Endothelial cell of umbilical vein (primary cell): ENCODE measurements at regions not wholly inside any gene's neighbourhood (a gene's known extent, or its start where the extent isn't known, plus 50 kb on each side); places are given as distances from the start of the nearest gene placed in this dataset.

Experiments used
- BruUV-seq: library from RNA; stranded (reverse); fragments of 400-500 nt; replicated peaks from 2 replicates; lab custom pipeline; 2021; lab: Mats Ljungman, UMichigan
- CTCF ChIA-PET: fragments of 300-600, 350-600 bp; sonication (Branson Sonifier 250); formaldehyde crosslinking; loops from one replicate; lab custom pipeline; 2021; ENCODE audit warnings: antibody characterized with exemption, inconsistent platforms; lab: Charles Lee
- POLR2A ChIA-PET: fragments of 300-600, 350-600 bp; sonication (Branson Sonifier 250); formaldehyde crosslinking; loops from one replicate; lab custom pipeline; 2021; ENCODE audit warnings: antibody characterized with exemption, inconsistent platforms; lab: Charles Lee
- DNase-seq: peaks from one replicate; pipeline ENCODE4 v3.0.0-alpha.2; 2011; ENCODE audit warnings: low read depth, low spot score
- FAIRE-seq: peaks from 2 replicates; lab custom pipeline; 2011; peaks lifted over from hg19 to GRCh38; lab: Jason Lieb, UNC
- H2AFZ ChIP-seq: 2 replicates; pipeline ENCODE4 v1.6.0; 2012; ENCODE audit warnings: low read depth, low read length, control low read depth, inconsistent platforms
- H3K27ac ChIP-seq: 2 replicates; pipeline ENCODE4 v1.5.1; 2011; ENCODE audit warnings: low read depth, mild to moderate bottlenecking, control low read depth, low read length, moderate library complexity; ENCODE audit not compliant: insufficient read depth
- H3K27me3 ChIP-seq, 2 experiments: 2 replicates each; pipeline versions ENCODE4 v1.6.0 to v1.6.1; 2011; ENCODE audit warnings: low read length in 2 of 2, mixed read lengths in 1 of 2; ENCODE audit not compliant: control insufficient read depth in 2 of 2, insufficient read depth in 2 of 2
- H3K36me3 ChIP-seq, 2 experiments: 2 replicates in 1 of 2; 3 replicates in 1 of 2; pipeline ENCODE4 v1.5.1; 2011; ENCODE audit warnings: low read length in 2 of 2, mild to moderate bottlenecking in 1 of 2, moderate library complexity in 1 of 2; ENCODE audit not compliant: control insufficient read depth in 2 of 2, insufficient read depth in 2 of 2; ENCODE audit errors: extremely low read depth in 1 of 2
- H3K4me1 ChIP-seq: 3 replicates; pipeline ENCODE4 v1.5.1; 2011; ENCODE audit warnings: mild to moderate bottlenecking, low read length; ENCODE audit not compliant: control insufficient read depth, insufficient read depth; ENCODE audit errors: extremely low read depth
- H3K4me2 ChIP-seq: 2 replicates; pipeline ENCODE4 v1.6.1; 2011; ENCODE audit warnings: low read length, control low read depth, mixed read lengths; ENCODE audit not compliant: insufficient read depth
- H3K4me3 ChIP-seq, 3 experiments: fragments of 200-600 bp in 1 of 3; sonication (generic), shearing (Covaris generic) in 1 of 3; replicated peaks in 1 of 3; 2 replicates each; pipeline ENCODE4 v1.5.1; 2011 to 2016; ENCODE audit warnings: control low read depth in 3 of 3, low read length in 3 of 3, mild to moderate bottlenecking in 2 of 3, inconsistent platforms in 1 of 3, low read depth in 1 of 3, moderate library complexity in 1 of 3; ENCODE audit not compliant: insufficient read depth in 1 of 3
- H3K79me2 ChIP-seq: 2 replicates; pipeline ENCODE4 v1.6.0; 2012; ENCODE audit warnings: low read length, inconsistent platforms; ENCODE audit not compliant: control insufficient read depth, insufficient read depth
- H3K9ac ChIP-seq: replicated peaks from 2 replicates; pipeline ENCODE3; 2011; ENCODE audit warnings: low read length, control low read depth; ENCODE audit not compliant: insufficient read depth; ENCODE audit errors: extremely low read depth
- H3K9me1 ChIP-seq: replicated peaks from 3 replicates; pipeline ENCODE4 v1.6.0; 2011; ENCODE audit warnings: mild to moderate bottlenecking, low read length; ENCODE audit not compliant: control insufficient read depth, insufficient read depth; ENCODE audit errors: extremely low read depth
- H3K9me3 ChIP-seq: replicated peaks from 2 replicates; pipeline ENCODE4 v1.5.1; 2012; ENCODE audit warnings: low read length, inconsistent platforms; ENCODE audit not compliant: control insufficient read depth, insufficient read depth
- H4K20me1 ChIP-seq: replicated peaks from 2 replicates; pipeline ENCODE3; 2011; ENCODE audit warnings: mild to moderate bottlenecking, low read length; ENCODE audit not compliant: control insufficient read depth, insufficient read depth; ENCODE audit errors: extremely low read depth
- EZH2 ChIP-seq: IDR thresholded peaks from 2 replicates; pipeline ENCODE4 v1.6.1; 2012; ENCODE audit warnings: borderline replicate concordance, low read depth, mild to moderate bottlenecking, moderate library complexity, low read length, inconsistent platforms; ENCODE audit not compliant: severe bottlenecking
- FOS ChIP-seq: IDR thresholded peaks from 2 replicates; pipeline ENCODE4 v1.6.1; 2011; ENCODE audit warnings: mild to moderate bottlenecking, low read length, moderate library complexity, borderline replicate concordance; ENCODE audit not compliant: insufficient read depth
- GATA2 ChIP-seq: IDR thresholded peaks from 2 replicates; pipeline ENCODE4 v1.7.0; 2011; ENCODE audit warnings: low read depth, mild to moderate bottlenecking, moderate library complexity, mixed read lengths, low read length; ENCODE audit not compliant: insufficient read length, insufficient read depth
- JUN ChIP-seq: IDR thresholded peaks from 2 replicates; pipeline ENCODE4 v1.6.1; 2011; ENCODE audit warnings: borderline replicate concordance, low read depth; ENCODE audit not compliant: insufficient read length, insufficient read depth
- MYC ChIP-seq: IDR thresholded peaks from one replicate; pipeline ENCODE4 v1.6.1; 2011; ENCODE audit warnings: mild to moderate bottlenecking, low read depth, low read length
- POLR2A ChIP-seq: IDR thresholded peaks from 2 replicates; pipeline ENCODE4 v1.6.1; 2012; ENCODE audit warnings: low read depth, mild to moderate bottlenecking, control low read depth, low read length
- POLR2AphosphoS5 ChIP-seq: IDR thresholded peaks from 2 replicates; pipeline ENCODE4 v1.6.1; 2012; ENCODE audit warnings: low read depth, mild to moderate bottlenecking, control low read depth, low read length, moderate library complexity; ENCODE audit not compliant: insufficient read depth
- dilution Hi-C: fragments of 300-500 bp; cut with MboI; formaldehyde crosslinking; loops from one replicate; pipeline ENCODE4 v1.15.0; 2019; ENCODE audit warnings: low sequenced_read_pairs; ENCODE audit not compliant: extremely low pct_ligation_motif_present
- intact Hi-C: fragments of 100-400 bp; cut with micrococcal nuclease; formaldehyde crosslinking; loops from one replicate; pipeline ENCODE4 v1.10.0; 2022
- TF ChIP-seq, protein P1 (sequence below): IDR thresholded peaks from 2 replicates; pipeline ENCODE4 v1.6.1; 2011; ENCODE audit not compliant: insufficient read depth, insufficient read length
- TF ChIP-seq, protein P2 (sequence below), 2 donors: IDR thresholded peaks; 1 replicate in 1 of 2; 2 replicates in 1 of 2; pipeline ENCODE4 v1.5.1; 2011; ENCODE audit warnings: low read length in 2 of 2, mild to moderate bottlenecking in 2 of 2, moderate library complexity in 2 of 2, control low read depth in 1 of 2, inconsistent platforms in 1 of 2, low read depth in 1 of 2; ENCODE audit not compliant: insufficient read depth in 1 of 2; ENCODE audit errors: extremely low read depth in 1 of 2

DNA sequence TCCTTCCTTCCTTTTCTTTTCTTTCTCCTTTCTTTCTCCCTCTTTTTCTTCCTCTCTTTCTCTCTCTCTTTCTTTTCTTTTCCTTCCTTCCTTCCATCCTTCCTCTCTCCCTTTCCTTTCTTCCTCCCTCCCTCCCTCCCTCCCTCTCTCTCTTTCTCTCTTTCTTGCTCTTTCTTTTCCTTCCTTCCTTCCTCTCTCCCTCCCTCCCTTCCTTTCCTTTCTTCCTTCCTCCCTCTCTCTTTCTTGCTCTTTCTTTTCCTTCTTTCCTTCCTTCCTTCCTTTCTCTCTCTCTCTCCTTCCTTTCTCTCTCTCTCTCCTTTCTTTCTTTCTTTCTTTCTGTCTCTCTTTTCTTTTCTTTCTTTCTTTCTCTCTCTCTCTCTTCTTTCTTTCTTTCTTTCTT, 207.6 kb downstream of the ATP23 start:
- H3K9me1 ChIP-seq: no peaks in the 10 kb centered on the region
- H3K4me1 ChIP-seq: peaks cover 5% of the 10 kb centered on the region
- no peaks in the 10 kb centered on the region for H3K36me3 ChIP-seq
- TF ChIP-seq JUN (no peak), FOS (no peak), GATA2 (no peak), POLR2A (no peak), MYC (no peak), EZH2 (no peak), POLR2AphosphoS5 (no peak)
- TF ChIP-seq, protein P1, sequence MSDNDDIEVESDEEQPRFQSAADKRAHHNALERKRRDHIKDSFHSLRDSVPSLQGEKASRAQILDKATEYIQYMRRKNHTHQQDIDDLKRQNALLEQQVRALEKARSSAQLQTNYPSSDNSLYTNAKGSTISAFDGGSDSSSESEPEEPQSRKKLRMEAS: no peak
- TF ChIP-seq, protein P2, sequence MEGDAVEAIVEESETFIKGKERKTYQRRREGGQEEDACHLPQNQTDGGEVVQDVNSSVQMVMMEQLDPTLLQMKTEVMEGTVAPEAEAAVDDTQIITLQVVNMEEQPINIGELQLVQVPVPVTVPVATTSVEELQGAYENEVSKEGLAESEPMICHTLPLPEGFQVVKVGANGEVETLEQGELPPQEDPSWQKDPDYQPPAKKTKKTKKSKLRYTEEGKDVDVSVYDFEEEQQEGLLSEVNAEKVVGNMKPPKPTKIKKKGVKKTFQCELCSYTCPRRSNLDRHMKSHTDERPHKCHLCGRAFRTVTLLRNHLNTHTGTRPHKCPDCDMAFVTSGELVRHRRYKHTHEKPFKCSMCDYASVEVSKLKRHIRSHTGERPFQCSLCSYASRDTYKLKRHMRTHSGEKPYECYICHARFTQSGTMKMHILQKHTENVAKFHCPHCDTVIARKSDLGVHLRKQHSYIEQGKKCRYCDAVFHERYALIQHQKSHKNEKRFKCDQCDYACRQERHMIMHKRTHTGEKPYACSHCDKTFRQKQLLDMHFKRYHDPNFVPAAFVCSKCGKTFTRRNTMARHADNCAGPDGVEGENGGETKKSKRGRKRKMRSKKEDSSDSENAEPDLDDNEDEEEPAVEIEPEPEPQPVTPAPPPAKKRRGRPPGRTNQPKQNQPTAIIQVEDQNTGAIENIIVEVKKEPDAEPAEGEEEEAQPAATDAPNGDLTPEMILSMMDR (IDR thresholded peaks at IDR 0.05; ENCODE audit: extremely low read depth in 1 of 2, insufficient read depth in 1 of 2, low read depth in 1 of 2, low read length in 2 of 2): no peak
- no peak overlapping the region for H3K27ac ChIP-seq
- dilution Hi-C loops: no loop called here
- POLR2A ChIA-PET: interaction anchor here (0.9 kb wide), 1 partner anchor 16 kb away, joined by 4 read pairs; no protein-coding TSS in a partner anchor
- no peak overlapping the region for H3K9ac ChIP-seq
- CTCF ChIA-PET: interaction anchor here (0.9 kb wide), 1 partner anchor 27 kb away, joined by 3 read pairs; no protein-coding TSS in a partner anchor
- no peak overlapping the region for H2AFZ ChIP-seq
- no peaks in the 10 kb centered on the region for H4K20me1 ChIP-seq
- no peaks in the 10 kb centered on the region for H3K79me2 ChIP-seq
- FAIRE-seq (no peak), DNase-seq (no peak)
- H3K4me2 ChIP-seq: no peak overlapping the region
- intact Hi-C loops: loop anchor here (1.0 kb wide), 1 partner anchor 54 kb away; no protein-coding TSS in a partner anchor
- no TSS peak for BruUV-seq
- H3K9me3 ChIP-seq: no peaks in the 10 kb centered on the region
- H3K27me3 ChIP-seq: no peaks in the 10 kb centered on the region
- no peak overlapping the region for H3K4me3 ChIP-seq
